HepG2 (cell line): ENCODE measurements at regions not wholly inside any gene's neighbourhood (a gene's known extent, or its start where the extent isn't known, plus 50 kb on each side); places are given as distances from the start of the nearest gene placed in this dataset.

ENCODE experiments used
- CREB1 ChIP-seq, 2 experiments: fragments of 450-650 bp in 1 of 2; IDR thresholded peaks; 2 replicates each; pipeline ENCODE4 v1.6.1; 2016 to 2017; ENCODE audit warnings: control low read depth in 1 of 2, mild to moderate bottlenecking in 1 of 2, missing compliant biosample characterization in 1 of 2, missing genetic modification characterization in 1 of 2
- GATAD2A ChIP-seq: IDR thresholded peaks from 2 replicates; pipeline ENCODE4 v1.6.1; 2016
- KAT8 ChIP-seq: IDR thresholded peaks from 2 replicates; pipeline ENCODE4 v1.6.1; 2016; ENCODE audit warnings: missing genetic modification reagents, missing compliant biosample characterization
- KLF16 ChIP-seq, 2 experiments: sonication (generic) in 1 of 2; formaldehyde crosslinking in 1 of 2; IDR thresholded peaks; 2 replicates each; pipeline versions ENCODE4 v1.6.1 to v1.8.0; 2016 to 2023; ENCODE audit warnings: missing genetic modification reagents in 2 of 2, missing compliant biosample characterization in 1 of 2
- LCORL ChIP-seq, 2 experiments: fragments of 450-650 bp in 1 of 2; sonication (generic) in 1 of 2; formaldehyde crosslinking in 1 of 2; IDR thresholded peaks; 2 replicates each; pipeline versions ENCODE4 v1.5.0 to v1.6.1; 2017 to 2020; ENCODE audit warnings: antibody characterized with exemption in 1 of 2, missing genetic modification reagents in 1 of 2
- MAFF ChIP-seq: IDR thresholded peaks from 2 replicates; pipeline ENCODE4 v1.6.1; 2011; ENCODE audit warnings: low read depth, low read length, improper control_type of control experiment
- MIER2 ChIP-seq: IDR thresholded peaks from 2 replicates; pipeline ENCODE4 v1.6.1; 2016; ENCODE audit warnings: missing biosample characterization, missing genetic modification reagents
- MIER3 ChIP-seq: IDR thresholded peaks from 2 replicates; pipeline ENCODE4 v1.6.1; 2016; ENCODE audit warnings: missing compliant biosample characterization, borderline replicate concordance
- MLLT10 ChIP-seq: sonication (generic); formaldehyde crosslinking; IDR thresholded peaks from 2 replicates; pipeline ENCODE4 v1.4.0; 2020; ENCODE audit warnings: missing genetic modification reagents
- MYPOP ChIP-seq: sonication (generic); formaldehyde crosslinking; IDR thresholded peaks from 2 replicates; pipeline ENCODE4 v1.8.1; 2023; ENCODE audit warnings: mild to moderate bottlenecking, moderate library complexity, missing genetic modification reagents
- NCOA2 ChIP-seq: sonication (generic); formaldehyde crosslinking; IDR thresholded peaks from 2 replicates; pipeline ENCODE4 v1.8.0; 2022; ENCODE audit warnings: inconsistent platforms
- NCOR1 ChIP-seq: fragments of 200-600 bp; sonication (generic); IDR thresholded peaks from 2 replicates; pipeline ENCODE4 v1.7.0; 2017; ENCODE audit warnings: antibody characterized with exemption, low read length, borderline replicate concordance
- NR1H2 ChIP-seq: sonication (generic); formaldehyde crosslinking; IDR thresholded peaks from 2 replicates; pipeline ENCODE4 v1.8.1; 2022; ENCODE audit warnings: low read depth, missing genetic modification reagents, borderline replicate concordance
- NR2F6 ChIP-seq, 2 experiments: IDR thresholded peaks; 2 replicates each; pipeline ENCODE4 v1.6.1; 2016; ENCODE audit warnings: antibody characterized with exemption in 1 of 2, mild to moderate bottlenecking in 1 of 2
- SMAD3 ChIP-seq: sonication (generic); formaldehyde crosslinking; IDR thresholded peaks from 2 replicates; pipeline ENCODE4 v1.4.0; 2020; ENCODE audit warnings: missing genetic modification reagents
- ZFP82 ChIP-seq: sonication (generic); formaldehyde crosslinking; IDR thresholded peaks from 2 replicates; pipeline ENCODE4 v1.5.1; 2020; ENCODE audit warnings: mild to moderate bottlenecking, missing genetic modification reagents, borderline replicate concordance
- ZNF446 ChIP-seq: sonication (generic); formaldehyde crosslinking; IDR thresholded peaks from 2 replicates; pipeline ENCODE4 v1.5.0; 2020; ENCODE audit warnings: mild to moderate bottlenecking, missing genetic modification reagents
- ZNF609 ChIP-seq: sonication (generic); formaldehyde crosslinking; IDR thresholded peaks from 2 replicates; pipeline ENCODE4 v1.4.0; 2020; ENCODE audit warnings: mild to moderate bottlenecking, missing genetic modification reagents, borderline replicate concordance
- TF ChIP-seq, protein P1 (sequence below): sonication (generic); formaldehyde crosslinking; IDR thresholded peaks from 2 replicates; pipeline ENCODE4 v1.4.0; 2020; ENCODE audit warnings: missing genetic modification reagents, borderline replicate concordance

- TF ChIP-seq MIER2 (CRISPR knock-in tag) (no peak), NCOA2 (peak; percentile 79), ZNF446 (CRISPR knock-in tag) (no peak), KAT8 (CRISPR knock-in tag) (peak; percentile 54; the same call in 1 of the 2 replicates), NR1H2 (CRISPR knock-in tag) (no peak), ZFP82 (CRISPR knock-in tag) (no peak), MYPOP (peak; percentile 57; the same call in 1 of the 2 replicates), NCOR1 (peak; percentile 62; the same call in 1 of the 2 replicates), KLF16 (CRISPR knock-in tag; IDR thresholded peaks at IDR 0.05) (peak in 1 of 2 experiments; percentile 76; a peak in 1 of 4 replicates), GATAD2A (CRISPR knock-in tag) (peak; percentile 92), ZNF609 (CRISPR knock-in tag) (0 out of 2 replicates have a peak, but pooled peaks have one; percentile 40), MLLT10 (CRISPR knock-in tag) (no peak), LCORL (IDR thresholded peaks at IDR 0.05) (0 out of 2 replicates have a peak, but pooled peaks have one; percentile 22), LCORL (CRISPR knock-in tag; IDR thresholded peaks at IDR 0.05) (no peak), MAFF (peak; percentile 73), CREB1 (IDR thresholded peaks at IDR 0.05) (peak; percentile 73), CREB1 (CRISPR knock-in tag; IDR thresholded peaks at IDR 0.05) (peak; percentile 69), MIER3 (CRISPR knock-in tag) (peak; percentile 38; the same call in 1 of the 2 replicates), NR2F6 (IDR thresholded peaks at IDR 0.05) (no peak), NR2F6 (CRISPR knock-in tag; IDR thresholded peaks at IDR 0.05) (0 out of 2 replicates have a peak, but pooled peaks have one; percentile 25), SMAD3 (CRISPR knock-in tag) (peak; percentile 48; the same call in 1 of the 2 replicates)
- TF ChIP-seq, protein P1, sequence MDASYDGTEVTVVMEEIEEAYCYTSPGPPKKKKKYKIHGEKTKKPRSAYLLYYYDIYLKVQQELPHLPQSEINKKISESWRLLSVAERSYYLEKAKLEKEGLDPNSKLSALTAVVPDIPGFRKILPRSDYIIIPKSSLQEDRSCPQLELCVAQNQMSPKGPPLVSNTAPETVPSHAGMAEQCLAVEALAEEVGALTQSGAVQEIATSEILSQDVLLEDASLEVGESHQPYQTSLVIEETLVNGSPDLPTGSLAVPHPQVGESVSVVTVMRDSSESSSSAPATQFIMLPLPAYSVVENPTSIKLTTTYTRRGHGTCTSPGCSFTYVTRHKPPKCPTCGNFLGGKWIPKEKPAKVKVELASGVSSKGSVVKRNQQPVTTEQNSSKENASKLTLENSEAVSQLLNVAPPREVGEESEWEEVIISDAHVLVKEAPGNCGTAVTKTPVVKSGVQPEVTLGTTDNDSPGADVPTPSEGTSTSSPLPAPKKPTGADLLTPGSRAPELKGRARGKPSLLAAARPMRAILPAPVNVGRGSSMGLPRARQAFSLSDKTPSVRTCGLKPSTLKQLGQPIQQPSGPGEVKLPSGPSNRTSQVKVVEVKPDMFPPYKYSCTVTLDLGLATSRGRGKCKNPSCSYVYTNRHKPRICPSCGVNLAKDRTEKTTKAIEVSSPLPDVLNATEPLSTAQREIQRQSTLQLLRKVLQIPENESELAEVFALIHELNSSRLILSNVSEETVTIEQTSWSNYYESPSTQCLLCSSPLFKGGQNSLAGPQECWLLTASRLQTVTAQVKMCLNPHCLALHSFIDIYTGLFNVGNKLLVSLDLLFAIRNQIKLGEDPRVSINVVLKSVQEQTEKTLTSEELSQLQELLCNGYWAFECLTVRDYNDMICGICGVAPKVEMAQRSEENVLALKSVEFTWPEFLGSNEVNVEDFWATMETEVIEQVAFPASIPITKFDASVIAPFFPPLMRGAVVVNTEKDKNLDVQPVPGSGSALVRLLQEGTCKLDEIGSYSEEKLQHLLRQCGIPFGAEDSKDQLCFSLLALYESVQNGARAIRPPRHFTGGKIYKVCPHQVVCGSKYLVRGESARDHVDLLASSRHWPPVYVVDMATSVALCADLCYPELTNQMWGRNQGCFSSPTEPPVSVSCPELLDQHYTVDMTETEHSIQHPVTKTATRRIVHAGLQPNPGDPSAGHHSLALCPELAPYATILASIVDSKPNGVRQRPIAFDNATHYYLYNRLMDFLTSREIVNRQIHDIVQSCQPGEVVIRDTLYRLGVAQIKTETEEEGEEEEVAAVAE (CRISPR knock-in tag): 0 out of 2 replicates have a peak, but pooled peaks have one; percentile 43
Observed at GRCh38 chr16:72677662-72678447, 370.1 kb downstream of the ZFHX3 start (continued).
